Amygdala (tissue), 56 donors: ENCODE measurements at regions not wholly inside any gene's neighbourhood (a gene's known extent, or its start where the extent isn't known, plus 50 kb on each side); places are given as distances from the start of the nearest gene placed in this dataset.
"Not testable (repeated sequence)": the region's sequence is repeated elsewhere in the genome, so short reads cannot be mapped to it uniquely, and the experiment has no call there.

Source experiments
- DNase-seq, 56 donors: peaks; one replicate each; lab custom pipeline; 2025; lab: John Stamatoyannopoulos, UW

DNA sequence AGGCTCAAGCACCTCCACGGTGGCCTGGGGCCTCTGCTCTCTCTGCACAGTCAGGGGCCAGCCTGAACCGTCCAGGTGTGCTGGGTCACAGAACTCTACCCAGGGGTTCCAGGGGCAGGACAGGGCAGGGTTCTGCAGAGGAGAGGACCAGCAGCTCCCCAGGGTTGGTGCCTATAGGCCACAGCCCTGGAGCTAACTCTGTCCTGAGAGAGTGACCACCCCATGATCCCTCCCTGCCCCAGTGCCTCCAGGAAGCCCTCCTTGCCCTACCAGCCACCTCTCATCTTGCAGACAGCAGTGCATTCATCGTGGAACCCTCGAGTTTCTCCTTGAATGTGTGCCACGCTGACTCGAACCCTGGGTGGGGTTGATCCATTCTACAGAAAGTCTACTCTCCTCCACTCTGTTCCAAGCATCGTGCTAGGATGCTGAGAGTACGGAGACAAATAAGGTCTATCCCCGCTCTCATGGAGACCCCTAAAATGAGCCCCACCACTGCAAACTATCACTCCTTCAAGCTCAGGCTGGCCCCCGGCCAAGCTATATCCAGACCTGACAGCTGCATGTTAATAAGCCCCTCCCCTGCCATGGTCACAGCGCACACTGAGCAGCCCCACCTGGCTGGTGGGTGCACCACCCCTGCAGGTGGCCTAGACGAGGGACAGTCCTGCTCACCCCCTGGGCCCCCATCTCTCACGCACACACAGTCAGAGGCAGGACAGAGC is 138.1 kb upstream of the FOXD4L5 start:
- not testable (repeated sequence) for DNase-seq

DNA sequence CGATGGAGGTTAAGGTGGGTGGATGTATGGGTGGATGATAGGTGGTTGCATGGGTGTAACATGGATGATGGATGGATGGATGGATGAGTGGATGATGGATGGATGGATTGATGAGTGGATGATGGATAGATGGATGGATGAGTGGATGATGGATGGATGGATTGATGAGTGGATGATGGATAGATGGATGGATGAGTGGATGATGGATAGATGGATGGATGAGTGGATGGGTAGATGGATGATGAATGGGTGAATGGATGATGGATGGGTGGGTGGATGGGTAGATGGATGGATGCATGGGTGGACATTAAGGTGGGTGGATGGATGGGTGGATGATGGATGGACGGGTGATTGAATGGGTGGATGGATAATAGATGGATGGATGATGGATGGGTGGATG is 136.5 kb upstream of the FOXD4L5 start:
- DNase-seq, result not testable (repeated sequence)

DNA sequence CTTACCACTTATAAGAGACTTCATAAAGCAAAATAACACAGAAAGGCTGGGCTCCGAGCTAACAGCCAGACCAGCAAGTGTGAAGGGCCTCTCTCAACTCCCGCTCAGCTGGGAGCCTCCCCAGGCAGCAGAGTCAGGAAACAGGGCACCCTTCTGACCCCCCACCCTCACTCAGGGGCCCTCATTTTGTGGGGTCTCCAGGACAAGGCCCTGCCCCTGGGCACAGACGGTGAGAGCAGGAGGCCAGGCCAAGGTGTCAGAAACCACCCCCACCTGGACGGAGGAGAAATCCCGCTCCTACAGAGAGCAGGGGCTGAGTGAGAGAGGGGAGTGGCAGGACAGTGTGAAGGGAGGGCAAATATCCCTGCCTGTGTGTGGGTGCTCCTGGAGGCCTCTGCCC is 135.8 kb upstream of the FOXD4L5 start:
- no peak for DNase-seq

DNA sequence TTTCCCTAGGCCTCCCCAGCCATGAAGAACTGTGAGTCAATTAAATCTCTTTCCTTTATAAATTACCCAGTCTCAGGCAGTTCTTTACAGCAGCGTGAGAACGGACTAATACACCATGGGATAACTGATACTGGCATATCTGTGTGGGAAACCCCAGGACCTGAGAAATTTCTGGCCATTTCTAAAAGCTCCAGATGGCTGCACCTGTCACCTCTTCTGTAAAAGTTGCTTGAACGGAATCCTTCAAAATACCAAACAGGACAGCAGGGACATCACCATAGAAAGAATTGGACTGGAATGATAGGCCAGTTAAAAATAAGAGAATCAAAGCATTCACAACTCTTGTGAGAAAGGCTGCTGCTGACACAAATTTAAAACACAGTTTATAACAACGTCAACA is 134.0 kb upstream of the FOXD4L5 start:
- DNase-seq, result not testable (repeated sequence)

DNA sequence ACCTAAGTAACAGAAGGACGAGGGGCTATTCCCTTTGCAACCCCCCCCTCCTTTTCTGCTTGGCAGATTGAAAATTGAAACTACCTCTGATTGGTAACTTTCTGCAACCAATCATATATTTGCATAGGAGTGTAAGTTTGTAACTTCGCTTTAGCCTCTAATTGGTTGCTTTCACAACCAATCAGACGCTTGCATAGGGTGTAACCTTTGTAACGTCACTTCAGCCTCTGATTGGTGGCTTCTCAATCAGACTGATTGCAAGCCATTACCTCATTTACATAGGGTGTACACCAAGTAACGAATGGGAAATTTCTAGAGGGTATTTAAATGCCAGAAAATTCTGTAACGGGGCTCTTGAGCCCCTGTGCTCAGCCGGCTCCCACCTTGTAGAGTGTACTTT is 131.9 kb upstream of the FOXD4L5 start:
- not testable (repeated sequence) for DNase-seq

DNA sequence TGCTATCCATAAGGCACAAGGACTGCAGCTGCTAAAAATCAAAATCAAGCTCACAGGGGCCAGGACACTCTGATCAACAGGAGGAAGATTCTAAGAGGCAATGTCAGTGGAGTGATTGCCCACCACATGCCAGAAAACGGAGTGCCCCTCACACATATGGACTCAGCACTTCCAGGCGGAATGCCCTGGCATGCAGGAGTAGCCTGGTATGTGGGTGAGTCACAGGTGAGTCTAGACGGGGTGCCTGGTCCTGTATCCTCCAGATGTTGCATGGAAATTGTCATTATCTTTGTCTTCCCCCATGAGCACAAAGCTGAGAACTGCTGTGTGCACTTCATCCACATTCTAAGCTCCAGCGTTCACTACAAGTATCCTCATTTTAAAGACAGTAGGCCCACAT is 129.2 kb upstream of the FOXD4L5 start:
- not testable (repeated sequence) for DNase-seq

DNA sequence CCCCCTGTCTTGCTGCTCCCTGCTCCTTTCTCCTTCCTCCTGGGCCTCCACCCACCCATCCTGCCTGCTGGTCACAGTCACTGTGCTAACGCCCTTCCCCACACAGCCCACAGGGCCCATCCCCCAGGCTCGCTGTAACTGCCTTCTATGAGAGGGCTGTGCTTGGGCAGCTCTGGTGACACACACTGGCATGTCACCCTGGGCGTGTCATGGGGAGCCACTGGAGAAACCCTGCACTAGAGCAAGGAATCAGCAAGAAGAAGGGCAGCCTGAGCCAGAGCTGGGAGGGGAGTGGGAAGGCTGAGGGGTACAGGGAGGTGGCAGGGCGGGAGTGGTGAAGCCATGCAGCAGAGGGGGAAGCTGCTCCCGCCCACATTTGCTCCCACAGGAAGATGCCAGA is 128.4 kb upstream of the FOXD4L5 start:
- not testable (repeated sequence) for DNase-seq

DNA sequence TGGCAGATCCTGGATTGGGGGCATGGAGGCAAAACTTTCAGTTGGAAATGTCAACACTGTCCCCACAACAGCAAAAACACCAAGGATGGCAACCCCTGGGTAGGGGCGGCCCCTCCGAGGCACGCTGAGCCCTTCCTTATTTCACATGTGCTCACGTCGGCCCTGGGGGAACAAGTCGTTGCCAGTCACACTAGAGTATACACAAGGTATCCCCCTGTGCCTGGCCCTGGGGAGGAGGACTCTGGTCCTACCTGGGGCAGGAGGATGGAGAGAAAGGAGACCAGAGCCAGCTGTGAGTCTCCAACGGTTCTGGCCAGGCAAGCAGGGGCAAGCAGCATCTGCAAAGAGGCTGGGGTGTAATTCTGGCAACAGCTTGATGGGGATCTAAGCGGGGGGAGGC is 126.9 kb upstream of the FOXD4L5 start:
- no peak for DNase-seq

DNA sequence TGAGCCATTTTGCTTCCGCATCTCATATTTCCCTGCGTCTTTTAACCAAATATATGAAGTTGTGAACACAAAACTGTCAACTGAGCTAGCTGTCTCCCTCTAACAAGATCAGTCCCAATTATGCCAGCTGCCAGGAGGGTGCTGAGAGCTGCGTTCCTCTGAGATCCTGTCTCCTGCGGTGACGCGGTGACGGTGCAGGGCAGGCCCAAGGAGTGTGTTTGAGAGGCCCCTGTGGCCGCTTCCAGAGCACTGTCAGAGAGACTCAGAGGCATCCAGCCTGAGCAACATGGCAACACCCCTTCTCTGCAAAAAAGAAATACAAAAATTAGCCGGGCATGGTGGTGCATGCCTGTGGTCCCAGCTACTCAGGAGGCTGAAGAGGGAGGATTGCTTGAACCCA is 126.3 kb upstream of the FOXD4L5 start:
- no peak for DNase-seq

DNA sequence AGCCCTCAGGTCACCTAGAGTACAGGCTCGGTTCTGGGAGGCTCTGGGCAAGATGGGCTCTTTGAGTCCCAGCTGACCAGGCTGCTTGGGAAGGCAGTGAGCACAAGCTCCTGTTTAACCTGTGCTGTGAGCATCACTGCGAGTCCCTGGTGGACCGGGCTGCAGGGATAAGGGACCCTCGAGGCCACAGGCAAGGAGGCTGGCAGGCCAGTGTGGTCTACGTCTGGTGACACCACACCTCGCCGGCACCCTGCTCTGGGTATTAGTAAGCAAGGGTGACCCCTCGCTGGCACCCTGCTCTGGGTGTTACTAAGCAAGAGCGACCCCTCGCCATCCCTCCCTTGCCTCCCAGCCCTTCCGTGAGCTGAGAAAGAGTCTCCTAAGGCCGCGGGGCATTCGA is 125.9 kb upstream of the FOXD4L5 start:
- DNase-seq, result no peak

DNA sequence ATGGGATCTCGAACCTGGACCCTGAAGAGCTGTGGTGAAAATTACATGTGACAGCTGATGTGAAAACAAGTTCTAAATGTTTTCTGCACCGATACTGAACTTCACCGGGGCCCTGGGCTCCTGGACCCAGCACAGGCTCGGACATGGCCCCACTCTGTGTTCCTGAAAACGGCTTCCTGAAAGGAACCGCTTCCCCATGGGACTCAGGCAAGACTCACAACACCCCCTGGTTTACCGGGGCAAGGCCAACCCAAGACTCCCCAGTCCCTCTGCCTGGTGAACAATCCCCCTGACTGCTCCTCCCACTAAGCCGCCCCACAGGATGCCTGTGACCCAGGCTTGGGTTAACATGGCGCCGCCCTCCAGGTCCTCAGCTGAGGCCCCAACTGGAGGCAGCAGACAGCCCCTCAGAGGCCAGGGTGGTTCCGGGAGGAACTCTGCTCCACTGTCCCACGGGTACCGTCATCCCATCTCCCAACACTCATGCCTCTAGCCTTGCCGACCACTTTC is 124.5 kb upstream of the FOXD4L5 start:
- DNase-seq, result no peak

DNA sequence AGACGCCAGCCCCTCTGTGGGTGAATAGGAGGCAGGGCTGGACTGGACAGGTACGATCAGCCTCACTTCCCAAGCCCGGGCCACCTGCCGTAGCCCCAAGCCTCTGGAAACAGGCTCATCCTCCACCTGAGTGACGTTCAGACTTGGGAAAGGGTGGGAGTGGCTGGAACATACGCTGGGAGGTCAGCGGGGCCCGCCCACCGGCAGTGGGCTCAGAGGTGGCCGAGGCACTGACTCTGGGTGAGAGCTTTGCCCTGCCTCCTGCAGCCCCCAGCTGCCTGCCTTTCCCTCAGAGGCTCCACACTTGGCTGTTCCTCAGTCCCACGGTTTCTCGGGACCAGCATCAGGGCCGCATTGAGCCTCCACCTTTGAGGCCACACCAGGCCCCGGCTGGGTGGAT is 123.8 kb upstream of the FOXD4L5 start:
- not testable (repeated sequence) for DNase-seq

DNA sequence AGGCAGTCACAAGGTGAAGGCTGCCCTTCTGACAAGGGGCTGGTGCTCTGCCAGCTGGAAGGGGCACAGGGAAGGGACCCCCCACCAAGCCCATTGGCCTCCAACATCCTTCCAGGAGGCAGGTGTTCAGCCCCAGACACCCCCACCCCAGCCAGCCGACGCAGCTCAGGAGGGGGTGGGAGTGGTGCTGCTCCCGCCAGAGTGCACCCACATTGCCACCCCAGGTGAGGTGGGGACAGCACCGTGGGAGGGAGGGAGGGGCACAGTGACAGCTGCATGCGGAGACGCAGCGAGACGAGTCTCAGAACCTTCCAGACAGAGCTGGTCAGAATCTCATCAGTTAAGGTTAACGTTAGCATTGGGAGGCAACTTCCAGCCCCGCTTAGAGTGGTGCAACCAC is 121.6 kb upstream of the FOXD4L5 start:
- DNase-seq, result not testable (repeated sequence)

DNA sequence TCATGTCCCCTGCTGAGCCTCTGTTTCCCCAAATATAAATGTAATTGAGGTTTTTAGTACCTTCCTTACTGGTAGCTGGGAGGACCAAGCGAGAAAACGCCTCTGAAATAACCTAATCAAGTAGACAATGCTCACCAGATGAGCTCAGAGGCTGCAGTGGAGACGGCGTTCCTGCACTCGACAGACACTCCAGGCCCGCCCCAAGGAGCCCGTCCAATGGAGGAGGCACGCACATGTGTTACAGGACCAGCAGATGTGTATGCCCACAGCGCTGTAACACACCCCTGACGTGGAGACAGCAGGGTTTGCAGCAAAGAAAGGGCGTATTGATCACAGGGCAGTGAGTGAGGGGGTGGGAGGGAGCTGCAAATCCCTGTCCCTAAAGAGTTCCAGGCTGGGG is 120.8 kb upstream of the FOXD4L5 start:
- DNase-seq, result not testable (repeated sequence)

DNA sequence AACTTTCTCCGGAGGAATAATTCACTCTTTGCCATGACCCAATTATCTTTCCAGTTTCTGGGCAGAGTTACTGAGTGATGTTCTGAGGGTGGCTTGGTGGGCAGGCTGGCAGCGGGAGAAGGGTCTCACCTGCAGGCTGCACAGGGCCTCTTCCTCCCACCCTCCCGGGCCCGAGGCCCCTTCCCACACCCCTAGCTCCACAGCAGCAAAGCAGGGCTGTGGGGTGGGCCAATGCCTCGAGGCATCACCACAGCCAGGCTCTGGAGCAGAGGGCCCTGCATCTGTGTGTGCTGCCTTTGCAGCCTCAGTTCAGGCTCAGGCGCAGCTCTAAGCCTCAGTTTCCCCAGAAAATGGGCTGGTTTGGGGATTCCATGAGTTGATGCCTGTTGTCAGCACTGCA is 120.2 kb upstream of the FOXD4L5 start:
- no peak for DNase-seq

DNA sequence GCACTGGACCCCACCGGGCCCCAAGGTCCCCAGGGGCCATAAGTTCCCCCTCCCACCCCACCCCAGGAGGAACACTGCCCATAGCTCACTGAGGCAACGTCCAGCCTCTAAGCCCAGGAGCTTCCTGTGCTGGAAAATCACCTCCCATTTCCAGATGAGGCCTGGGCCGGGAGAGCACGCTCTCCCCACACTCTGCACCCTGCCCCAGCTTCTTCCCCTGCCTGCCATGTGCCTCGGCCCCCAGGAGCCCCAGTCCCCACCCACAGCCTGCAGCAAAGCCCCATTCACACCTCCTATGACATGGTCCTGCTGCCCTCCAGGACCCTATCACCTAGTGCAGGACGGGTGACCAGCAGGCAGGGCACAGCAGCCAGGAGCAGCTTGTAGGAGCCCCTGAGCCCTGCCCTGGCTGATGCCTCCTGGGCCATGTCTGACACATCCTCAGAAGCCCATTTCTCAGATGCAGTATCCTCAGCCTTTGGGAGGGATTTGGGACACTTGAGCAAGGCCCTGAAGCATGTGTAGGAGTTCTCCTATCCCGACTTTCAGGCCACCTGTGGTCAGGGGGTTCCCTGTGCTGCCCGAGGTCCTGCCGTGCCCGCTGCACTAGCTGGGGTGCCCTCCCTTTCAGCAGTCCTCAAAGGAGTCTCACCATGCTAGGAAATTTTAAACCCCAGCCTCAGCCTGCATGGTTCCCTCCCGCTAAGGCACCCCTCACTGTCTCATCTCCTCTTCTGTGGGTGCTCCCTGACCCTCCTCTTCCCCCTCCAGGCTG is 119.4 kb upstream of the FOXD4L5 start:
- DNase-seq, result no peak

DNA sequence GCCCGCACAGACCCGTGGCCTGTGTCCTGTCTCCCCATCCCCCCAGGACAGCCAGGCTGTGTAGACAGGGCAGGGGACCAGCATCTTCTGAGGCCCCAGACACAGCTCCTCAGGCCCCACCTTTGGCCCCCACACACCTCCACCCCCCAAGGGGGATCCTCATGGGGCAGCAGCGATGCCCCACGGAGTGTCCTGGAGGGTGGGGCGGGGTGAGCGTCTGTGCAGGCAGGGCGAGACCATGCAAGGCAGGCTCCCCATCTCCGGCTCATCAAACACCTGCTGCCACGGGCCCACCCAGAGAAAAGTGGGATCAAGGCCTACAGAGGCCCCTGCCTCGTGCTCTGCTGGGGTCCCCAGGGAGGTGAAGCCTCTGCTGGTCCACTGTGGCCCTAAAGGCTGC is 118.7 kb upstream of the FOXD4L5 start:
- DNase-seq, result no peak

DNA sequence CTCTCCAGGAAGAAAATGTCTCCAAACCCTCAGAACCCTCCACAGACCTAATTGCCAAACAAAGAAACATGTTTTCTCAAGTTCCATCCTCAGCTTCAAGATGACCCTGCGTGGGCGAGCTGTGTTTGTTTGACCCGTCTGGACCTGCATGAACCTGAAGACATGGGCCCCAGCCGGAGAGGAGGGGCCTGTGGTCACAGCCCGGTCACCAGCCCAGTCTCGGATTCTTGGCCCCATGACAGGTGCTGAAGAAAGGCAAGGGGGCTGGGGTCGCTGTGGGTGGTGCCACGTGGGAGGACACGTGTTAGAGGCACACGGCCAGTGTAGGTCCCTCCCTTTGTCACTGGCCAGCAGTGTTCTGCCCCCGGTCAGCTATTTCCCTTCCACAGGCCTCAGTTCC is 118.1 kb upstream of the FOXD4L5 start:
- DNase-seq, result not testable (repeated sequence)

DNA sequence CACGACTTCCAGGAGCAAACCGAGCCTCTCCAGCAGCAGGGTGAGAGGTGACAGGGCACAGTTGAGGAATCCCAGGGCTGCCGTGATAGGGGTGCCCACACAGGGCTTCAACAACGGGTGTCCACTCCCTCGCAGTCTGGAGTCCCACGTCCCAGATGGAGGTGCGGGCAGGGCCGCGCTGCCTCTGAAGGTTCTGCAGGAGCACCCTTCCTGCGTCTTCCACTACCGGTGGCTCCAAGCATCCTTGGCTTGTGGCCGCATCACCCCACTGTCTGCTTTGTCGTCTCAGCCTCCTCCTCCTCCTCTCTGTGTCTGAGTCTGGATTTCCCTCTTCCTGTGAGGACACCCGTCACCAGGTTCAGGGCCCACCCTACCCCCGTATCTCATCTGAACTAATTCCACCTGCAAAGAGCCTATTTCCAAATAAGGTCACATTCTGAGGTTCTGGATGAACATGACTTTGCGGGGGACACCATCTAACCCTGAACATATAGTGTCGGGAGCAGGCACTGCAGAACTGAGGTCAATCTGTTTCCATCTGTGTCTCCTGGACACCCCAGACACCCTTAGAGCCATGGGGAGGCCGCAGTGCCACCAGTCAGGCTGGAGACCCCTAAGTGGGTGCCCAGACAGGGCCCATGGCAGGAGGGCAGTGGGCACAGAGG is 117.3 kb upstream of the FOXD4L5 start:
- DNase-seq, result not testable (repeated sequence)

DNA sequence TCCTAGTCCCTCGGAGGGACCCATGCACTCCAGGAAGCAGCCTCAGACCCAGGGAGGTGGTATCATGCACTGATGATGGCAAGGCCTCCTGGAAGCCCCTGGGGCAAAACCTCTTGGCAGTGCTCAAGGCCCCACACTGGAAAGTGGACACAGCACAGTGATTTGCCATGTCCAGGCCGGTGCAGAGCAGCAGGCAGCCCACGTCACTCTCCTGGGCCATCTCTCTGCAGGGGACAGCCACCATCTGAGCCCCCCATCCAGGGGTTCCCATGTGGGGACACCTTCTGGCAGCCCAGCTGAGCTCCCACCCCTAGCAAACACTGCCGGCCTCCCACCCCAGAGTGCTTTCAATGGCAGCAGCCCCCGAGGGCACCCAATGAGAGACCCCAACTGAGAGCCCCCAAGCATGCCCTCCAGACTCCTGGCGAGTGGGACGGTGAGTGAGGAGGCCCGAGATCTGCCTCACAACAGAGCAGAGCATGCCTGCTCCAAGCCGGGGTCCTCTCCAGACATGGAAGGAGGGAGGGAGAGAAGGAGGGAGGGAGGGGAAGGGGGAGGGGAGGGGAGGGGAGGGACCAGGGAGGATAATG is 116.5 kb upstream of the FOXD4L5 start:
- DNase-seq, result not testable (repeated sequence)

DNA sequence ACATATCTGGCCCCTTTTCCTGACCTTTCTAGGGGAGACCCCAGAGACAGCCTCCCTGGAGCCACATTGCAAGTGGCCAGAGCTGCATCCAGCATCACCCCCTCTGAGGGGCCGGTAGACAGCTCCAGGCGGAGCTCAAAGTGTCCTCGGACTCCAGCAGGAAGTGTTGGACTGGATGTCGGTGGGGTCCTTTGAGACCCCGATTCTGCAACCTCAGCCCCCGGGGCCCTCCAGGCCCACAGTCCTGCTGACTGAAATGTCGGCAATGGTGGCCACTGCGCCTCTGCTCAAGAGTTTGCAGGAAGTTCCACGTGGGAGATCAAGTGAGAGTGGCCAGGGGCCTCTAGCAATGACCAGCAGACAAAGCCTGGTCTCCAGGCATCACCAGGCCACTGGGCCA is 115.9 kb upstream of the FOXD4L5 start:
- DNase-seq, result no peak
